Activated naive CD4-positive, alpha-beta T cell treated with anti-CD3 and anti-CD28 coated beads, Interleukin-2, amount 10 ng/mL, durations not matched to agents 7 days and 5 days (primary cell): ENCODE measurements at regions not wholly inside any gene's neighbourhood (a gene's known extent, or its start where the extent isn't known, plus 50 kb on each side); places are given as distances from the start of the nearest gene placed in this dataset.
"Not testable (repeated sequence)": the region's sequence is repeated elsewhere in the genome, so short reads cannot be mapped to it uniquely, and the experiment has no call there.

Experiments
- CTCF ChIA-PET: fragments of 350-600 bp; sonication (Branson Sonifier 250); formaldehyde crosslinking; loops from one replicate; lab custom pipeline; 2021; ENCODE audit warnings: antibody characterized with exemption; lab: Charles Lee
- DNase-seq: peaks from one replicate; pipeline ENCODE4 v3.0.0-alpha.2; 2020
- H3K27ac Mint-ChIP-seq: one replicate; pipeline ENCODE4 v1.8.0; 2021; ENCODE audit warnings: mild to moderate bottlenecking, moderate library complexity, mixed read lengths
- H3K27me3 Mint-ChIP-seq: one replicate; pipeline ENCODE4 v1.8.0; 2021; ENCODE audit warnings: mild to moderate bottlenecking, mixed read lengths
- H3K36me3 Mint-ChIP-seq: one replicate; pipeline ENCODE4 v1.8.0; 2021; ENCODE audit warnings: mixed read lengths
- H3K4me1 Mint-ChIP-seq: one replicate; pipeline ENCODE4 v1.8.0; 2021; ENCODE audit warnings: mixed read lengths
- H3K4me3 Mint-ChIP-seq: one replicate; pipeline ENCODE4 v1.8.0; 2021; ENCODE audit warnings: mild to moderate bottlenecking, moderate library complexity, mixed read lengths
- H3K9me3 Mint-ChIP-seq: one replicate; pipeline ENCODE4 v1.8.0; 2021; ENCODE audit warnings: mixed read lengths

DNA sequence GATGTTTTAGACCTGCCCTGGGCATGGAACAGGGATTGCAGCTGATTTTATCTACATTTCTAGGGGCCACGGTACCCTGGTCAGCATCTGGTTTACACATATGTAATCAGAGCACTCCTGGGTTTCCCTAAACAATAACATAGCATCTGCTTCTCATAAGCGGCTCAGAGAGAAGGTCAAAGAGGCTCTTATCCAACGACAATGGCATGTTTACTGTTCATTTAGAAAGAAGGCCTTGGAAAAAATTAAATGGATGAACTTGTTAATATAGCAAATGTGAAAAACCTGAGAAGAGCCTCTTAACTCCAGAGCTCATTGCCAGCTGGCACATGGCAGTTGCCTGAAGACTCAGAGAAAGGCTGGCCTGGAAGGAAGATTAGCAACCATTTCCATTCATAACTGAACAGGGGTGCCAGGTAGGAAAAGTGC, 202.8 kb upstream of the THUMPD2 start:
- CTCF ChIA-PET, result no interaction called here
- Mint-ChIP-seq H3K4me1 (no peaks in the 10 kb centered on the region), H3K36me3 (no peaks in the 10 kb centered on the region), H3K27me3 (no peaks in the 10 kb centered on the region), H3K4me3 (no peak overlapping the region), H3K27ac (no peak overlapping the region), H3K9me3 (no peaks in the 10 kb centered on the region)
- DNase-seq, result no peak

DNA sequence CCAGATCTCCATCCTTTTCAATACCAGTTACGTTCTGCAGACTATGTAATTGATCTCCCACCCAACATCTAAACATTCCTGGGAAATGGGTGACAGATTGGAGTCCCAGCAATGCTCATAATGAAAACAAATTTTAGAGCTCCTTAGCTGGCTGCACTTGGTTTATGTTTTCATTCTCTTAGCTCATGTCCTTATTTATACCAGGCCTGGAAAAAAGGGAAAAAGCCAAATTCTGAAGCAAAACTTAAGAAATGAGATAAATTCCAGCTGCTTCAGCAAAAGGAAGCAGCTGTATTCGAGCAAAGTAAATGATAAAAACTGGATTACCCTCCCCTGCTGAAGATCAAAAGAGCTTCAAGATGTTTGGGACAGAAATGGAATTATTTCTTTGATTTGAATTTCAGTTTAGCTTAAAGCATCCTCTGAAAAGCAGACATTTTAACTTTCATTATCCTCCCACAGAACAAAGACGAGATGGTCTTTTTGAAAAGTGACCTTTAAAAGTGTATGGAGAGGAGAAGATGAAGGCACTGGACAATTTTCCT, 196.5 kb upstream of the THUMPD2 start:
- Mint-ChIP-seq H3K4me1 (no peaks in the 10 kb centered on the region), H3K9me3 (no peaks in the 10 kb centered on the region), H3K4me3 (no peak overlapping the region), H3K27me3 (no peaks in the 10 kb centered on the region), H3K36me3 (no peaks in the 10 kb centered on the region), H3K27ac (no peak overlapping the region)
- CTCF ChIA-PET, result no interaction called here
- DNase-seq, result no peak

DNA sequence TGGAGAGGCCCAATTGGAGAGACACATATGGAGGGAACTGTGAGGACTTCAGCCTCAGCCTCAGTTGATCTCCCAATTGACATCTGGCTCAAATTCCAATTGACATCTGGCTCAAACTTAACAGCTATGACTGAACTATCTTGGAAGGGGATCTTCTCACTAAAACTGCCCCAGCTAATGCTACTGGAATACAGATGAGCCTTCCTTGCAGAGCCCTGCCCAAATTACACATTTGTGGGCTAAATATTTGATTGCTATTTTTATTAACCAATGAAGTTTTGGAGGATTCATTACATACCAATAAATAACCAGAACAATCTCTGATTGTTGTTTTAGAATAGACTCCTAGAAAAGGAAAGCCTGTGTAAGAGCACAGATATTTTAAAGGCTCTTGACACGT, 189.0 kb upstream of the THUMPD2 start:
- no peaks in the 10 kb centered on the region for H3K36me3 Mint-ChIP-seq
- peaks cover 2% of the 10 kb centered on the region for H3K9me3 Mint-ChIP-seq
- no peak overlapping the region for H3K27ac Mint-ChIP-seq
- no peaks in the 10 kb centered on the region for H3K4me1 Mint-ChIP-seq
- no peaks in the 10 kb centered on the region for H3K27me3 Mint-ChIP-seq
- CTCF ChIA-PET, result no interaction called here
- no peak overlapping the region for H3K4me3 Mint-ChIP-seq
- DNase-seq, result no peak

- H3K27me3 Mint-ChIP-seq, H3K36me3 Mint-ChIP-seq: not testable (repeated sequence)
These were observed 181.6 kb upstream of the THUMPD2 start for GRCh38 chr2:39960681-39961080.

GRCh38 chr2:39954346-39954745, 175.3 kb upstream of the THUMPD2 start:
- H3K27me3 Mint-ChIP-seq, result no peaks in the 10 kb centered on the region
- no peaks in the 10 kb centered on the region for H3K36me3 Mint-ChIP-seq
- H3K4me1 Mint-ChIP-seq, result no peaks in the 10 kb centered on the region
- CTCF ChIA-PET, result interaction anchor here (0.5 to 0.6 kb wide), 2 partner anchors 33 to 404 kb away, joined by 3 to 5 read pairs; no protein-coding TSS in a partner anchor
- H3K9me3 Mint-ChIP-seq, result no peaks in the 10 kb centered on the region
- no peak overlapping the region for H3K4me3 Mint-ChIP-seq
- H3K27ac Mint-ChIP-seq, result no peak overlapping the region
- no peak for DNase-seq

More at GRCh38 chr2:39960681-39961080, 181.6 kb upstream of the THUMPD2 start:
- H3K27ac Mint-ChIP-seq, H3K4me1 Mint-ChIP-seq, H3K9me3 Mint-ChIP-seq, DNase-seq, CTCF ChIA-PET, H3K4me3 Mint-ChIP-seq: not testable (repeated sequence)

- Mint-ChIP-seq H3K36me3 (no peaks in the 10 kb centered on the region), H3K4me1 (peaks cover 2% of the 10 kb centered on the region), H3K27me3 (no peaks in the 10 kb centered on the region), H3K4me3 (no peak overlapping the region), H3K9me3 (no peaks in the 10 kb centered on the region), H3K27ac (no peak overlapping the region)
- no peak for DNase-seq
- CTCF ChIA-PET, result interaction anchor here (1.3 kb wide), 1 partner anchor 14 kb away, joined by 3 read pairs; no protein-coding TSS in a partner anchor
These were observed 170.1 kb upstream of the THUMPD2 start for GRCh38 chr2:39949131-39949530.

DNA sequence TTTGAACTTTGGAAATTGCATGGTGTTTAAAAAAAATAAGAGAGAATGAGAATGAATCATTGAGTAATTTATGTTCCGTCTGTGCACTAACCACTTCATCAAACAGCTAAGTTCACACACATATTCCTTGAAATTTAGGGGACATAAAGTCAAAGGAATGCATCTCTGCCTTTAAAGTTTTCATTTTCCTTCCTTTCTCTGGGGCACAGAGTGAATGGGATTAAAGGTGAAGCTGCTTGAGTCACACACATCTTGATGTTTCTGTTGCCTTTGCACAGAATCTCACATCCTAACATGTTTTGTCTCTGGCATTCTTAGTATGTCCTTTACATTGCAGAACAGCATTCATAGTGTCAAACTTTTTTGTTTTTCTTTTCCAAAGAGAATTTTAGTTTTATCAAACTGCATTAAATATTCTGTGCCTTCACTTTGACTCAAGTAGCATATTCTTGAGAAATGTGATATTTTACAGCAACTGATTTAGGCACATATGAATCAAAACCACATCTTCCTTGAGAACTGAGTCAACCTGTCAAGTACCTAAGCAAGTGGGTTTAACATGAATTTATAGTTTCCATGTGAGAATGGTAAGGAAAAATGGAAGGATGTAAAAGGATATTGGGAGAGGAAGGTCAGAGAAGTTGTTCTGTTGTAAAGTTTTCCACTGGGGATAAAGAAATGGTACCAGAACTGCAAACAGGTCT, 169.1 kb upstream of the THUMPD2 start:
- H3K36me3 Mint-ChIP-seq, result no peaks in the 10 kb centered on the region
- H3K9me3 Mint-ChIP-seq, result peaks cover under 1% of the 10 kb centered on the region
- H3K27me3 Mint-ChIP-seq, result no peaks in the 10 kb centered on the region
- peaks cover 3% of the 10 kb centered on the region for H3K4me1 Mint-ChIP-seq
- no peak overlapping the region for H3K27ac Mint-ChIP-seq
- CTCF ChIA-PET, result interaction anchor here (1.3 kb wide), 1 partner anchor 15 kb away, joined by 3 read pairs; no protein-coding TSS in a partner anchor
- DNase-seq, result no peak
- H3K4me3 Mint-ChIP-seq, result no peak overlapping the region

DNA sequence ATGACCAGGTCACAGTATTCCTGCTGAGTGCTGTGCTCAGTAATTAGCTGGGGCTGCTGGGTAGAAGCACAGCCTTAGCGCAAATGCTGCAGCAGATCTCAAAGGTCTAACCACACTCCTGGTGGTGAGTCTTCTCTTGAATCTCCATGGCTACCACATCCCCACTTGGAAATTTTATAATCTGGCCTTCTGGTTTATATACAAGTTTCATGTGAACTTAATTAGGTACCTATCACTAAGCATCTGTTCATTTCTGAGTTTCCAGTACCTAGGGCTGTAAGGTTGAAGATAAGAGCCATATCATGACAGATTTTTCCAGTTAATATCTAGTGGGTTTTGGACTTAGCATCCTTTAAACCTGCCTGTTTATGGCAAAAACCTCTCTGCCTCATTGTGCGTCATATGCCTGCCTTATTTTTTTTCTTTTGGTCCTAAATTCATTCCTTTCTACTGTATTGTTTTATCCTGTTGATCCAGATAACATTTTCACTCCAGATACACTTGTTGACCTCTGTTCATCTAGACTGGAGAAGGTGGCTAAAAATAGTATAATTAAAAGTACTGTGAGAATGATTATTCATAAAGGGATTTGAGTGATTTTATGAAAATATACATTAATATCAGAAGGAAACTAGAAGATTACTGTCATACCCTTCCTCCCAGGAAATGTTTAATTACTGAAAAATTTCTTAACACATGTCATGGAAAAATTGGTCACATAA, 168.4 kb upstream of the THUMPD2 start:
- no peak overlapping the region for H3K4me3 Mint-ChIP-seq
- H3K9me3 Mint-ChIP-seq, result peaks cover 3% of the 10 kb centered on the region
- CTCF ChIA-PET, result no interaction called here
- DNase-seq, result no peak
- no peak overlapping the region for H3K27ac Mint-ChIP-seq
- H3K4me1 Mint-ChIP-seq, result peaks cover 7% of the 10 kb centered on the region
- no peaks in the 10 kb centered on the region for H3K27me3 Mint-ChIP-seq
- H3K36me3 Mint-ChIP-seq, result no peaks in the 10 kb centered on the region

GRCh38 chr2:39942950-39943349, 163.9 kb upstream of the THUMPD2 start:
- Mint-ChIP-seq H3K4me3 (no peak overlapping the region), H3K27ac (no peak overlapping the region), H3K9me3 (peaks cover 14% of the 10 kb centered on the region), H3K36me3 (no peaks in the 10 kb centered on the region), H3K4me1 (peaks cover 29% of the 10 kb centered on the region), H3K27me3 (no peaks in the 10 kb centered on the region)
- DNase-seq, result no peak
- CTCF ChIA-PET, result no interaction called here

GRCh38 chr2:39938035-39938835, 159.2 kb upstream of the THUMPD2 start:
- Mint-ChIP-seq H3K27ac (peak overlapping the region; percentile 64), H3K27me3 (no peaks in the 10 kb centered on the region), H3K36me3 (no peaks in the 10 kb centered on the region), H3K4me3 (no peak overlapping the region), H3K4me1 (peaks cover 33% of the 10 kb centered on the region), H3K9me3 (peaks cover 14% of the 10 kb centered on the region)
- CTCF ChIA-PET, result interaction anchor here (2.7 kb wide), 1 partner anchor 18 kb away, joined by 6 read pairs; no protein-coding TSS in a partner anchor
- DNase-seq, result no peak

- CTCF ChIA-PET, result no interaction called here
- peaks cover 30% of the 10 kb centered on the region for H3K4me1 Mint-ChIP-seq
- H3K27me3 Mint-ChIP-seq, result no peaks in the 10 kb centered on the region
- peaks cover 11% of the 10 kb centered on the region for H3K9me3 Mint-ChIP-seq
- no peak overlapping the region for H3K4me3 Mint-ChIP-seq
- DNase-seq, result no peak
- H3K27ac Mint-ChIP-seq, result no peak overlapping the region
- no peaks in the 10 kb centered on the region for H3K36me3 Mint-ChIP-seq
These were observed 158.6 kb upstream of the THUMPD2 start for GRCh38 chr2:39937621-39938020.

DNA sequence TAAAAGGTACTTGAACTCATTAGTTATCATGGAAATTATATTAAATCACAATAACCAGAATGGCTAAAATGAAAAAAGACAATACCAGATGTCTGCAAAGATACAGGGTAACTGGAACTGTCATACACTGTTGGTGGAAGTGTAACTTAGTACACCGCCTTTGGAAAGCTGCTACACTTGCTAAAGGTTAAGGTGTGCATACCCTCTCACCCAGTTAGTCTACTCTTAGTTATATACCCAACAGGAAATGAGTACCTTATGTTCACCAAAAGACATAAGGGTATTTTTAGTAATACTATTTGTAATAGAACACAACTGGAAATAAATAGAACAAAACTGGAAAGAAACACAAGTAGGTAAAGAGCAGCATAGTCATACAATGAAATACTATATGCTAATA, 155.8 kb upstream of the THUMPD2 start:
- H3K36me3 Mint-ChIP-seq, result no peaks in the 10 kb centered on the region
- no peak overlapping the region for H3K4me3 Mint-ChIP-seq
- H3K27ac Mint-ChIP-seq, result no peak overlapping the region
- no peaks in the 10 kb centered on the region for H3K27me3 Mint-ChIP-seq
- no peak for DNase-seq
- no peaks in the 10 kb centered on the region for H3K9me3 Mint-ChIP-seq
- H3K4me1 Mint-ChIP-seq, result peaks cover 24% of the 10 kb centered on the region
- CTCF ChIA-PET, result no interaction called here

GRCh38 chr2:39933196-39933595, 154.1 kb upstream of the THUMPD2 start:
- no peak overlapping the region for H3K4me3 Mint-ChIP-seq
- CTCF ChIA-PET, result interaction anchor here (0.8 to 2.2 kb wide), 2 partner anchors 11 to 31 kb away, joined by 3 to 5 read pairs; no protein-coding TSS in a partner anchor
- no peak for DNase-seq
- no peak overlapping the region for H3K27ac Mint-ChIP-seq
- H3K9me3 Mint-ChIP-seq, result no peaks in the 10 kb centered on the region
- peaks cover 8% of the 10 kb centered on the region for H3K4me1 Mint-ChIP-seq
- H3K27me3 Mint-ChIP-seq, result no peaks in the 10 kb centered on the region
- no peaks in the 10 kb centered on the region for H3K36me3 Mint-ChIP-seq

- CTCF ChIA-PET, result no interaction called here
These were observed 153.1 kb upstream of the THUMPD2 start for GRCh38 chr2:39932198-39932597.

More at GRCh38 chr2:39932198-39932597, 153.1 kb upstream of the THUMPD2 start:
- H3K27me3 Mint-ChIP-seq, result no peaks in the 10 kb centered on the region
- no peak overlapping the region for H3K4me3 Mint-ChIP-seq
- no peaks in the 10 kb centered on the region for H3K4me1 Mint-ChIP-seq
- no peak overlapping the region for H3K27ac Mint-ChIP-seq
- H3K9me3 Mint-ChIP-seq, result no peaks in the 10 kb centered on the region
- H3K36me3 Mint-ChIP-seq, result no peaks in the 10 kb centered on the region
- no peak for DNase-seq
